HG03064 (cell line): ENCODE measurements at regions not wholly inside any gene's neighbourhood (a gene's known extent, or its start where the extent isn't known, plus 50 kb on each side); places are given as distances from the start of the nearest gene placed in this dataset.

Source experiments
- ATAC-seq: cut with Tn5 transposase; IDR thresholded peaks from one replicate; pipeline ENCODE4 v1.9.1; 2021; ENCODE audit warnings: low read depth; ENCODE audit not compliant: unreplicated experiment

DNA sequence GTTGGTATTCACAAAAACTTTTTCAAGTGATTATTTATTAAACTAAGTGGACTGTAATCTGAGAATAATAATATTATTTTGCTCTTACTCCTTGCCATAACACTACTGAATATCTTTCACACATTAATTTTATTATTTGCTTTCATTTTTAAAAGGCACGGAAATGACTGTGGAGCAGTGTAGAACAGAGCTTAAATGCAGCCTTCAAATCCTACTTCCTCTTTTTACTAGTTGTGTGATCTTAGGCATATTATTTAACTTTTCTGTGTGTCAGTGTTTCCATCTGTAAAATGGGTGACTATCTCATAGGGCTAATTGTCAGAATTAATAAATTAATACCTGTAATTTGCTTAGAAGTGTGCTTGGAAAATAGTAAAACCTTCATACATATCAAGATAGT lies 55.5 kb upstream of the SLC8A1 start:
- ATAC-seq = no peak

GRCh38 chr2:40510304-40510703 lies 58.4 kb upstream of the SLC8A1 start:
- no peak for ATAC-seq

DNA sequence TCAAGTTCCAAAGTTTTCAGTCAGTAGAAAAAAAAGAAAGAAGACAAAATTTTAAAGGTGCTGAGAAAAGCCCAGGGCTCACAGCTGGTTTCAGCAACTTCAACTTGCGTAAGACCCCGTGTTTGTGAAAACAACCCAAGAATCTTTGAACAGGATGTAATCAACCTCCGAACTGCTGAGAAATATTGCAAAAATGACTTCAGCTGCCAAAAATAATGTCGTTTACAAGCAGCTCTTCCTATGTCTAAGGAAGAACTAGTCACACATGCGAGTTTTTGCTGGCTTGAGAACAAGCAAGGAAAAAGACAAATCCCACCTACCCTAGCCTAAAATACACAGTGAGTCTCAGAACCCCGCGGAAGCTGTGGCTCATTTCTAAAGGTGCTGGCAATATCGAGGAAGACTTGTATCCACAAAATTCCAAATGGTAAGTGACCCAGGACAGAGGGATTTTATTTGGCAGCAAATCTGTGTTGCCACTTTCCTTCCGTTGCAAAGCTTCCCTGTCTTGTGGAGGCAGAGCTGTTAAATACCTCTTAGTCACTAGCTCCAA lies 59.8 kb upstream of the SLC8A1 start:
- no peak for ATAC-seq

- no peak for ATAC-seq
These were observed 60.4 kb upstream of the SLC8A1 start for GRCh38 chr2:40512256-40512655.

- ATAC-seq = no peak
These were observed 61.3 kb upstream of the SLC8A1 start for GRCh38 chr2:40513201-40513600.

- no peak for ATAC-seq
These were observed 64.7 kb upstream of the SLC8A1 start for GRCh38 chr2:40516604-40517003.

- ATAC-seq = no peak
These were observed 76.7 kb upstream of the SLC8A1 start for GRCh38 chr2:40528564-40528963.

DNA sequence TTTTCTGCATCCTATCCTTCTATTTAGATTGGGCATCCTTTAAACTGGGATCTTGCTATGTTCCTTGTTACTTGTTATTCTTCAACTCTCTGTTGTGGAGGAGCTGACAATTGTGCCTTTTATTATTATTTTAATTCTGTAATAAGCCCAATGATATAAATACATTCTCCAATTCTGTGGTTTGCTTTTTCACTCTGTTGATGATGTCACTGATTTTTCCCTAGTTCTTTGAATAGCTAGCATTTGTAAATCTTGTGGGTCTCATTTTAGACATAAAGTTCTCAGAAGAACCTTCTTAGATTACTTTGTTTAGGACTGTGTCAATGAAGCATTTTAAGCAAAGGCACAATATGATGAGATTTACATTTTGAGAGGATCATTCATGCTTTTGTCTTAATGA lies 79.5 kb upstream of the SLC8A1 start:
- no peak for ATAC-seq

DNA sequence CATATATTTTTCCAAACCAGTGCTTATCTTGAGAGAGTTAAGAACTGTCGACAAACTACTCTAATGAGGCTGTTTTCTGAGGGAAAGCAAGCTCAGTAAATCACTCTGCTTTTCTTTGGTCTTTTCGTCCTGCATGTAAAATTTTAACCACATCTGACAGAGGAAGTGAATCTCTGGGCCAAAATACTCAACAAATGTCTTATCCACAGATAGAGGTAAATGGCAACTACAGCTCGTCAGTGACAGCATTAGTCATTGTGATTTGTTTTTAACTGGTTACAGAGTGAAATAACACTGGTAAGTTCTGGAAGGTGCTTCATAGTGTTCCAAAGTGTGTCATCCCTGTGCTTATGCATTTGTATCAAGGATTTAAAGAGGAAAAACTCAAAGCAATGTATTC lies 82.6 kb upstream of the SLC8A1 start:
- ATAC-seq = no peak

GRCh38 chr2:40535972-40536371 lies 84.1 kb upstream of the SLC8A1 start:
- ATAC-seq = no peak

DNA sequence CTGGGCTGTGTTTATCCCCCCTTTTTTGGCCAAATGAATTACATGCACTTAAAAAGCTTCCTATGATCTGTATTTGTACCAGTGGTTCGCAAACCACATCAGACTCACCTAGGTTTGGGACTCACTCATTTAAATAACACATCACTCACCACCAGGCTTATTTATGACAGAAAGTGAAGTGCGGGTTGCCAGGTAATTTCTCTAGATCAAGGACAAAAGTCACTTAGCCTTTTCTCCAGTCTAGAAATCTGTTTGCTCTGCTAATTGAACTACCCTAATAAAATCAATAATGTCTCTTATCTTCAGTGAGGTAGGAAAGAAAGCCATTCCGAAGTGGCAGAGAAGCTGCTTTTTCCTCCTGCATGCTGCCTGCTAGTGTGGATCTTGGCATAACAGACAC lies 88.1 kb upstream of the SLC8A1 start:
- no peak for ATAC-seq

- ATAC-seq = no peak
These were observed 91.5 kb upstream of the SLC8A1 start for GRCh38 chr2:40543381-40543780.

DNA sequence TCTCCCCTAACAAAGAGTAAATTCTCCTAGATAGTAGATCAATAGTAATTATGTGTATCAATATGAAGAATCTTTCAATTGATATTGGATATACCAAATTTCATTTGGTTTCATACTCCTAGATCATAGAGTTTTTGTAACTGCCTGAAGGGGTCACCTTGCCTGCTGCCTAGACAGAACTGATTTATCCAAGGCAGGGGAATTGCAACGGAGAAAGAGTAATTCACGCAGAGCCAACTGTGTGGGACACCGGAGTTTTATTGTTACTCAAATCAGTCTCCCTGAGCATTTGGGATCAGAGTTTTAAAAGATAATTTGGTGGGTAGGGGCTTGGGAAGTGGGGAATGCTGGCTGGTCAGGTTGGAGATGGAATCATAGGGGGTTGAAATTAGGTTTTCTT lies 92.2 kb upstream of the SLC8A1 start:
- ATAC-seq = no peak

DNA sequence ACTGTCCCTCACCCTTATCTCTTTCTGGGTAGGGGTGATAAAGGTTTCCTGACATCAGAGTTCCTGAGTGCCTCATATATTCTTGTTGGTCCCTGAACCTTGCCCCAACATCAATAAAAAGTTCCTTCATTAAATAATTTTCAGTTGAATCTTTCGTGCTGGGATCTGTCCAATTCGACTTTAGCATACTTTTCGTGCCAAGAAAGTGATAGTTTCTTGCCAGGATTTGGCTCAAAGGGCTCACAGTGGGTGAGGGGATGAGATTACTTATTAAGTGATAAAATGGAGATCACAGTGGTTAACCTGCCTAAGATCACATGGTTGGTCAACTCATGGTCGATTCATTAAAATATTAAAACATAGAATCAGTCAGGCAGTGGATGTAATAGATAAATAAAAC lies 93.8 kb upstream of the SLC8A1 start:
- no peak for ATAC-seq

- no peak for ATAC-seq
These were observed 94.7 kb upstream of the SLC8A1 start for GRCh38 chr2:40546439-40547191.

DNA sequence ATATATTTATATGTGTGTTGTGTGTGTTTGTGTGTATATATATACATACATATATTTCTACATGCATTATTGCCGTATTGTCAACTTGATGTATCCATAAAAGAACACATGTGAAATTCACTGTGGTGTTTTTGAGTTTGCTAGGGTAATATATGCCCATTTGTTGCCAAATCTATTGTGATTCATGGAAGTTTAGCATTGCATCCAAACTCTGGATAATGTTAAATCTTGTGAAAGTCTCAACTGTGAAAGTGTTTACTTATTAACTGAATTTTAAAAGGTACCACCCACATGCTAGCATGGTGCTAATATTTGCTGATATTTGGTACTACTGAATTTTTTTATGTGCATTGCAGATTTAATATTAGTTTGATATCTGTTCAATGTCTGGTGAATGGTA lies 96.6 kb upstream of the SLC8A1 start:
- ATAC-seq = no peak

GRCh38 chr2:40550085-40550484 lies 98.2 kb upstream of the SLC8A1 start:
- no peak for ATAC-seq

DNA sequence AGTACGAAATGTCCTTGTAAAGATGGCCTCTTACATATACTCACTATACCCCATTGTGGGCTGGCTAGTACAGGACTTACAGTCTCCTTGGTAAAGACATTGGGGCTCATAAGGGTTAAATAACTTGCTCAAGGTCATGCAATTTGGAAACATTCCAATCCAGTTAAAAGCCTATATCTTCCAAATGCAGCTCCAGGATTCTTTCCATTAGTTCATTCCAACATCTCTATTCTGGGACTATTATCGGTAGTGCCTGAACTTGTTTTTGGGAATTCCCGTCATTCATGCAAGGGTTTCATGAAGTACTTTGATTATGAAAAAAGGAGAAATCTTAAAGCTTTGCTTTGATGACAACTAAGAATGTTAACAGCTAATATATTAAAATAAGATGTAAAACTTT lies 99.2 kb upstream of the SLC8A1 start:
- ATAC-seq = no peak

- peak; percentile 86 for ATAC-seq
These were observed 102.9 kb upstream of the SLC8A1 start for GRCh38 chr2:40554665-40555294.

DNA sequence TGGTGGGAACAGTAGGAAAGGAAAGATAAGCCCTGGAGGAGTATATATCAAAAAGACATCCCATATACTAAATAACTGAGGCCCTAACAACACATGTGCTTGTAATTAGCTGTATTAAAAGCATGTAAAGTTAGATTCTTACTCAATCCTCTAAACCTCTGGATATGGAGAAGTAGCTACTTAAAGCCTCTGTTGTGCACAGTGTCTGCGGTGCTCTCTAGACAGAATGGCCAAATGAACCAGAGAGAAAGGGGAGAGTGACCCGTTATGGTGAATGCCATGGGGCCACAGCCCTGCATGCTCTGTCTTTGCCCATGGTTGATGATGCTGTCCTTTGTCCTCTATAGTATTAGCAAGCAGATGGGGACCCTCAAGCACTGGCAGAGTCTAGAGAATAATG lies 104.4 kb upstream of the SLC8A1 start:
- ATAC-seq = no peak

DNA sequence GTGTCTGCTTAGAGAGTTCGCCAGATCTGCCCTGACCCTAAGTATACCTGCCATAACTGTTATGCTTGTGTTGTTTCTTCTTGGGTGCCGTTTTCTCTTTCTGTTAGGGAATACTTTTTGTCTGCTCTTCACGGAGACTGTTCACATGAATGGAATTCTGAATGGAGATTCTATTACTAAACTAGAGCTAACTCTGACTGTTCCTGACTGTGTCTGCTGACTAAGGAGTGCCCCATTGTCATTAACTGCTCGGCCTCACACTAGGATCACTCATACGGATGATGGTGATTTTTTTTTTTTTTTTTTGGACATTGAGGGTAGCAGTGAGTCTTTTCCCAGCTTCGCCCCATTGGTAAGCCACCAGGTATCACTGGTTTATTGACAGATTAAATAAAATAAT lies 104.8 kb upstream of the SLC8A1 start:
- no peak for ATAC-seq

DNA sequence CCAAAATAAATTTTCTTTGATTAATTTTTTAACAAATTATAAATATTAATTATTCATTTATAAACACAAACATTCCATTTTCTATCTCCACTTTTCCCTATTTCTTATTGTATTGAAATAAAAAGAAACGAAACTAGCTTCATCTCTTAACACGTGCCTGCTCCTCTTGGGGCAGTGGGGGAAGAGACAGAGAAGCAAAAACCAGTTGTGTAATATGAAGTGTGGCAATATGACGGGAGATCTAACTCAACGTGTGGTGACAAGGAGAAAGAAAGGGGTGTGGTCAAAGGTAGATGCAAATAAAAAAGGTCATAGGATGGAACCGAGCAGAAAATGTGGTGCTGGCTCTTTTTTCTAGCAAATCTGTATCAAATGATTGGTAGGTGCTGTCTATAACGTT lies 106.9 kb upstream of the SLC8A1 start:
- ATAC-seq = no peak
